GM18868 (cell line): ENCODE measurements at regions not wholly inside any gene's neighbourhood (a gene's known extent, or its start where the extent isn't known, plus 50 kb on each side); places are given as distances from the start of the nearest gene placed in this dataset.

ENCODE experiments used
- ATAC-seq: cut with Tn5 transposase; IDR thresholded peaks from one replicate; pipeline ENCODE4 v1.9.1; 2021; ENCODE audit warnings: mild to moderate bottlenecking, moderate library complexity; ENCODE audit not compliant: unreplicated experiment

DNA sequence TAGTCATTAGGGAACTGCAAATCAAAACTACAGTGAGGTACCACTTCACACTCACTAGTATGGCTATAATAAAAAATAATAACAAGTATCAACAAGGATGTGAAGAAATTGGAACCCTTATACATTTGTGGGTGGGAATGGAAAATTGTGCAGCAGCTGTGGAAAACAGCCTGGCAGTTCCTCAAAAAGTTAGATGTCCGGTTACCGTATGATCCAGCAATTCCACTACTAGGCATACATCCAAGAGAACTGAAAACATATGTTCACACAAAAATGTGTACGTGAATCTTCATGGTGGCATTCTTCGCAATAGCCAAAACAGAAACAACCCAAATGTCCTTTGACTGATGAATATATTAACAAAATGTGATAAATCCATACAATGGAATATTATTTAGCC lies 187.9 kb upstream of the LYSMD4 start:
- ATAC-seq = no peak

DNA sequence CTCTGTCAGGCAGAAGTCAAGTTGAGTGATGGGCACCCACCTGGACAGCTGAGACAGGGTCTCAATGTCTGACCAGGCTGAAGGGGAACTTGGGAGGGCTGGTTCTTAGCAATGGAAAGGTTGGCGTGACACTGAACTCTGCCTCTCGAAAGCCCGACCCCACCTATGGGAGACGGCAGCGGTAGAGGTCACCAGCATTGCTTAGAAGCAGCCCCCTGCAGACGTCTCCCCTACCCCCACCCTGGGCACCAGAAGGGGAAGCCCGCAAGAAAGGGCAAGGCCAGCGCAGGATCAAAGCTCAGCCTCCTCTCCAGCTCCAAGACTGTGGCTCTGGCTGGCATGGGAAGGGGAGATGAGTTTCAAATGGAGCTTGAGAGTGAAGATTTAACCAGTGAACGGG lies 184.8 kb upstream of the LYSMD4 start:
- ATAC-seq = no peak

DNA sequence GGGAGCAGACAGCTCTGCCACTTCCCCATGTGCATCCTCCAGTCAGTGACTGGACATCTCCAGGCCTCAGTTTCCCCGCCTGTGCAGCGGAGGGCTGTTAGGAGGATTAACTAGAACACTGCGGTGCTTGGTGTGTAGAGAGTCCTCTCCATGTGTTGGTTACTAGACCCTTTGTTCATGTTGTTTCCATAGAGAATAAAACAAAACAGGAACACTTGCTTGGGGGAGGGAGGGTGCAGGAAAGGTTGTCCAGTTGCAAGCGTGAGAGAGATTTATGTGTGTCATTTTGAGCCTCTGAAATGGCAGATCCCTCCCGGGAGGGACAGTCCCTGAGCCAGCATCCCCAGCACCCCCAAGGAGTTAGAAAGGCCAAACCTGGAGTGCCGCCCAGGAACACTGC lies 184.0 kb upstream of the LYSMD4 start:
- ATAC-seq = no peak

DNA sequence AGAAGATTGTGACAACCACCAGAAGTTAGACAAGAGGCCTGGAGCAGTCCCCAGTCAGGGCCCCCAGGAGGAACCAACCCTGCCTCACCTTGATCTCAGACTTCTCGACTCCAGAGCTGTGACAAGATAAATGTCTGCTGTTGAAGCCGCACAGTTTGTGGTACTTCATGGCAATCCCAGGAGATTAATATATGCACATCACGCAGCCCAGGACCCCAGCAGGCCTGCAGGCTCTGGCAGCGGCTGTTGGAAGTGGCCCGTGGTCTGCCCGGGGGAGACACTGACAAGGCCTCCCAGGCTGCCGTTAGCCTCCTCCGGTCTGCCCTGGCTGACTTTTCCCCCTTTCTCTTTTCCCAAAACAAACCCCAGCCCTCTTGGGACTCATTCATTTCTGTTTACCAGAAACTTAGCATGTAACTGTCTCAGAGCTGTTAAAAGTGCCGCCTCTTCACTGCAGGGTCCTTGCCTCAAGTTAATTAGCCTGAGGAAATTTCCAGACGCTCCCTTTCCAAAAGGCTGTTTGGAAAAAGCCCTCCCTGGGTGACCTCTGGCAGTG lies 183.5 kb upstream of the LYSMD4 start:
- ATAC-seq = no peak

DNA sequence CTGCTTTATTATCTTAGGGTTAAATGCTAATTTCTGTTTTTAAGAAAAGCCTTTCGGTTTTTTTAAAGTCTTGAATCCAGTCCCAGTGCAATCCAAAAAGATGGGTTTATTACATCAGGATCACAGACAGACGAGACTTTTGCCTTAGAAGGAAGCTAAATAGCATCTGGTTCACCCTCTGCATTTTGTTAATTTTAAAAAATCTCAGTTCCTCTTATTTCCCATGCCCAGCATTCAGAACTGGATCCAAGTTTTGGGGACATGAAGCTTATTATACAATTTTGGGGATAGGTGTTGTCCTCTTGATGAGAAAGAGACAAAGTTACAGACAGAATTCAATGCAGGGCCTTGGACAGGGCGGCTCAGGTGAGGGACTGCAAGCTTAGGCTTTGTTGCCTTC lies 181.5 kb upstream of the LYSMD4 start:
- no peak for ATAC-seq

DNA sequence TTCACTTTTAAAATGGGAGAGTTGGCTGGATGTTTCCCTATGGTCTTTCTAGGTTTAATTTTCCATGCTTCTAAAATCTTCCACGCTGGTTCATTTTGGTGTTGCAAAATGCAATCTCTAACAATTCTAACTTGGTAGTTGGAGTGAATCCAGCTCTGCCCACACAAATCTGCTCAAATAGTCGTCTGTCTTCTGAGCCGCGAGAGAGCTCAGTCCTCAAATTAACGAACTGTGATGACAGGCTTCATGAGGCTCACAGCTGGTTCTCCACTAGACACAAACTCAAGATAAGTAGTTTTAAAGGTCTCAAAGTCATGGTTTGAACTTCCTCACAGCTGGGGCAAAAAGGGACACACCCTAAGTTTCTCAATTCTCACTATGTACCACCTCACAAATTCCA lies 178.6 kb upstream of the LYSMD4 start:
- ATAC-seq = peak; percentile 46

DNA sequence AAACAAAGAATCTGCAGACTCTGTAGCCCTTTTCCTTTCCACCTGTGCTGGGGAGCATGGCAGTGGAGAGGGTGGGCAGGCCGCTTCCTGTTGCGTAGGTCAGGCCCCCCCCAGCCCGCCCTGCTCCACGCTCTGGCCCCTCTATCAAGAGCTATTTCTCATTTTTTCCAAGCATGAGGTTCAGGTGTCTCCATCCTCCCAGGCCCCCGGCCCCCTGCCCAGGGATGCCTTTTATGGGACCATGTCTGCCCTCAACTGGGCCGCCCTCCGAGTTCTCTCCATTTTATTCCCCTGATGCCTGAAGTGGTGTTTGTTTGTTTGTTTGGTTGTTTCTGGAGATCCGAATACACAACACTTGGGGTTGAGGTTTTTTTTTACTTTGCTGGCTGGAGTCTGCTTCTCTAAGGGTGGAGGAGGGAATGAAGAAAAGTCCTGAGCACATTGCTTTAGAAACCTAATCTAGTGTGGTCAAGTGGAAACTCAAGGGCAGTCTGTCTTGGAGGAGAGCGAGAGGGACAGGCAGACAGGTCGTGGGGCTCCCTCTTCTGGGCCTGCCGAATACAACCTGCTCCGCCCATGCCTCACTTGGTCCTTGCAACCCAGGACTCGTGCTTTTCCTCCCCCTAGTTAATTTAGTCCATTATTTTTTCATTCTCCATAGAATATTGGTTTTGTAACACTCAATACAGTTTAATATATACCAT lies 176.5 kb upstream of the LYSMD4 start:
- ATAC-seq = no peak

DNA sequence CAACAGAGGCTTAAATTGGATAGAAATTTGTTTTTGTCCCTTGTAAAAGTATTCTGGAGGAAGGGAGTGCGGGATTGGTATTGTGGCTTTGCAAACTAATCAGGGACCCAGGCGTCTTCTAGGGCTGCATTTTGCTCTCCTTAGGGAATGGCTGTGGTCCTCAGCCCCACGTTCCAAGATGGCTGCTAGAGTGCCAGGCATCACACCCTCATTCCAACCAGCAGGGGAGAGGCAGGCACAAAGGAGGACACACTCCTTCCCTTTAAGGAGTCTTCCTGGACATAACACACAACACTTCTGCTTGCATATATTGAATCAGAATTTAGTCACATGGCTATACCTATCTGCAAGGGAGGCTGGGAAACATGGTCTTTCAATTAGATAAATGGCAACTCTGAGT lies 174.5 kb upstream of the LYSMD4 start:
- no peak for ATAC-seq

DNA sequence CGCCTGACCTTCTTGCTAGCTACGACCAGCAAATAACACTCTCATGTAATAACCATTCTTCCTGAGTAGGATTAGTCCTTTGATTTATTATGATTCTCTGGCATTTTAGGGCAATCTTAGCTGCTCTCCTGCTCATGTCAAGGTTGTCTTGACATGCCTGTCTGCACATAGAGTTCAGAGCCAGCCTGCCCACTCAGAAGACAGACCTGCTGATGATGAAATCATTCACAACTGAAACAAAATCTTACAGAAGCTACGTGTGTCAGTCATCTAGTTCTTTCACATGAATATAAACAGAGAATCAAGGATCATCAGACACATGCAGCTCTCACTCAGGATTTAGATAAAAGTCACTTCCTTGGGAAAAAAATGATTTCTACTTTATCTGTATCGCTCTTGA lies 173.6 kb upstream of the LYSMD4 start:
- no peak for ATAC-seq

DNA sequence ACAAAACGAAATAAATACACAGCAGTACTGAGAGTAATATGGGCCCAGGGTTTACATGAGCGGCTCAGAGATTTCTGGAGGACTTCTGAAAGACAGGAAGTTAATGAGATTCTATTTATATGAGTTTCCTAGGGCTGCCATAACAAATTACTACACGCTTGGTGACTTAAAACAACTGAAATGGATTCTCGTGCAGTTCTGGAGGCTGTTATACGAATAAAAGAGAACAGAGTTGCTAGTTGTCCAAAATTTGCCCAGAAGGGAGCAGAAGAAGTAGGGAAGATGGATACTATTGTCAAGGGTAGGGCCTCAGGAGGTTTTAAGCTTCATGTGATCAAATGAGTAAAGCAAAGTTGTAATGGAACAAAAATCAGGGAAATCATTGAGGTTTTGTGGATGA lies 173.1 kb upstream of the LYSMD4 start:
- ATAC-seq = no peak

DNA sequence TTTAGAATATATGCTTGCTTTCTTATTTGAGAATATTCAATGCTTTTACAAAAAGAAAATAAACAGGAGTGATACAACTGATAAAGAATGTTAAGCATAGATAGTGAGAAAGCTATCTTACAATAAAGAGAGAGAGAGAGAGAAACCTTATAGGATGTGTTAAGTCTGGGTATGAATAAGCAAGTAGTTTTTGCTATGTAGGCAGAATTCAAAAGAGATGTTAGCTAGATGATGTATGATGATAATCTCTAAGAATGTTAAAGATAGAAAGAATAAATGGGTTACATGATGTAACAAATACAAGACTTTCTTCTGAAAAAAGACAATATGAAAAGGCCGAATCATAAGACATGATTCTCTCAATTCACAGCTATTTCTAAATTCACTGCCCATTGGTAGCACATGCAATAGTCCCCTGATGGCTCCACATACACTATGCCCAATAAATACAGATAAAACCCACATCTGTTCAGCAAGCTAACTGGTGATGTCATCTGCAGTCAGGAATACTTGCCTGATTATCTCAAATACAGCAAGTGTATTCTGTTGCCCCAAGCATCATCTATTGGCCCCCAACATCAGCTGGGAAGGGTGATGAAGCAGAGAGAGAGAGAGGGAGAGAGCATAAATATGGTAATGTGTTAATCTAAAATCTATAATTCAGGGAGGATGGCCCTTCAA lies 169.2 kb upstream of the LYSMD4 start:
- no peak for ATAC-seq

DNA sequence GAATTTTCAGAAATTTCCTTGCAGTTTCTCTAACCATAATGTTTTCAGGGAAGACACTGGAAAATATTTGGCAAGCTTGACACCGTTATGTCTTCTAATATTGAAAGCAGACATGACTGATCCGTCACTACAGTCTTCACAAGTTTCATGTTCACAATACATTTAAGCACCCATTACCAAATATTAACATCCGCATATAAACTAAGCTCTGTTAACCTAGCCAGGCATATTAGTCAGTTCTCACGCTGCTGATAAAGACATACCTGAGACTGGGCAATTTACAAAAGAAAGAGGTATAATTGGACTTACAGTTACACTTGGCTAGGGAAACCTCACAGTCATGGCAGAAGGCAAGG lies 162.7 kb upstream of the LYSMD4 start:
- peak; percentile 56 for ATAC-seq

DNA sequence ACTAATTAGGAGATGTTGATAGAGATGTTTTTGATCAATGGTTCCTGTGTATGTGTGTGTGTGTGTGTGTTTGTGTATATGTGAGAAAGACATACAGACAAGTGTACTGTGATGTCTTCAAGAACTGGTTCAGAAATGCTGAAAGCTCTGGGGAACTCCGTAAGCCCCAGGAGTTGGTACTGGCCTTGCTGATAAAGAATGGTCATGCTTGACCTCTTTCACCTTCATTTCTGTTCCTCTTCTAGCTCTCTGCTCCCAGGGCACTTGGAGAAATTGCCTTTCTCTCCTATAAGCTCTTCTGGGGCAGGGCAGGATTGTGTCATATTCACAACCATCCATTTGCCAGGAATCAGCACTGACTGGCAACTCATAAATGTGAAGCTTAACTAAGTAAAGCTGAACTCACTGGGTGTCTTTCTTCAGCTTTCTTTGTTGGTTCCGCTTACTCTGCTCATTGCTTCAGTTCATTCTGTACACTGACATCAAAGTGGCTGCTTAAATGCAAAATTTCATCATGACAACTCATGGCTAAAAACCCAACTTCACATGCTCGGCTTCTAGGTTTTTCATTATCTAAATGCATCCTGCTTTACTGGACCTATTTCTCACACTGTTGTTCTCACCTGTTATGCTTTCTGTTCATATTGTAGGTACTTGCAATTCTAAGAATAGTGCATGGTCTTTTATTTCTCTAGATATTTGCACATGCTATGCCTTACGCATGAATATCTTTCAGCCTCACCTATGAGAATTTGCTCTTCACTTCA lies 162.1 kb upstream of the LYSMD4 start:
- ATAC-seq = peak; percentile 71

DNA sequence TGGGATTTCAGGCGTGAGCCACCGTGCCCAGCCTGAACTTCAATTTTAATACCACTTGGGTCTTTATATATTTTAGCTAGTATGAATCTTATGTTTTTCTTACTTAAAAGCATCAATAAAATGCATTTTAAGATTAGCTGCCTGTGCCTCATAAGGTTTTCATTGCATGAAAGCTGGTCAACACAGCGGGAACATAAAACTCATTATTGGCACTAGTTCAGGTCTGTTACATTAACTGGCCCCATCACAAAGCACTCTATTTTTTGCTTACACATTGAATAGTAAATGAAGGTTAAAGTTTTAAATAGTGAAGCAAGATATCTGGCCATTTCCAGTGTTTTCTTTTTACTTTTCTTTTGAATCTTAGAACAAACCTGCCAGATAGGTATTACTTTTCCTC lies 145.6 kb upstream of the LYSMD4 start:
- no peak for ATAC-seq

DNA sequence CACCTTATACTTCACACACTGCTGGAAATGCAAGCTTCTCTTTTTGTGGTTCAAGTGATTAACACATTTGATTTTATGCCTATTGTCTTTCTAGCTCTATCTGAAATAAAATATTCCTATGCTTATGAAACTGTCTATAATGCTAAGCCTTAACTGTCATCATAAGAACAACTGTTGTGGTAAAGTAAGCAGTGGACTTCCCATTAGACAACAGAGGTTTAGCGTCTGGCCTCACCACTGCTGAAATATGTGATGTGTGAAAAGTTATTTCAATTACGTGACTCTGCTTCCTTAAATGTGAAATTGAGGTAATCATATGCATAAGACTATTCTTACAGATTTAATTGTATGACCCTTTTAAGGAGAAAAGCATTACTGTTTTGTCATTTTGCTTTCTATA lies 140.2 kb upstream of the LYSMD4 start:
- ATAC-seq = no peak

DNA sequence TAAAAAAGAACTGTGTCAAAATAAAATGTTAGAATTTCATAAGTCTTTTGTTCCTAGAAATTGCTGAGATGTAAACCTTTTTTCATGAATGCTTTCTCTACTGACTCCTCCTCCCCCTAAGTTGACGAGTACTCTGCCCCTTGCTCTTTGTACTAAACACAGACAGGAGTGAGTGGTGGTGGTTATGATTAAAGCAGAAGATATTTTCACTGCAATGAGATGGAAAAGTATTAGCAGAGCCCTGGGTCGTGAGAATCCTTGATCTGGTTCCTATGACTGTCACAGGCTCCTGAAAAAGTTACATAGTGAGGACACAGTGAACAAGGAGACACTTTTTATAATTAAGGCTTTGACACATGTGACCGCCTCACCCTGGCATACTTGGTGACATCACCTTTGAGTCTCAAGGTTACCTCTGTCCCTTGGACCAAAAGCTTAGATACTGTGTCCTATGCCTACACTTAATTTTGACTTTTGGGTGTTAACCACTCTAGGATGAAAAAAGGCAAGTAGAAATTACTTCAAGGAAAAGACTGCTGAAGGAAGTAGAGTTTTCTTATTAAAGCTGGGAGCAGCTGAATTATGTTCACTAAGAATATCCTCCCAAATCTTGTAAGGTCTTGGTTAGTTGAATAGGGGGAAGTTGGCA lies 130.4 kb upstream of the LYSMD4 start:
- ATAC-seq = no peak

DNA sequence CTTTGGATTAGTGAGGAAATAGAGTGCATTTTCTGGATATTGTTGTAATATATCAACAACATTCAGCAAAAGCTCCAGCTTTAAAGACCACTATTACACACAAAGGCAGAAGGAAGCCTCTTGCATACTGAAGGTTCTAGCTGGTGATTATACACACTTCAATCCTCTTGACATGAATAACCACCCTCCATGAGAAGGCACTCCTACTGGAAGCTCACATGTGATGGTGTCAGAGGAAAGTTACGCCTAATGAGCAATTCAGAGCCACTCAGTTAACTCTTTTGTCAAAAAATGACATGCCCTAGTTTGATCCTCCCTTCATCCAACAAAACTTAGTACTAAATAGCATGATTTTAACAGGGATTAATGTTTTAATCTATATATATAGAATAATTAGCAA lies 124.6 kb upstream of the LYSMD4 start:
- ATAC-seq = no peak

DNA sequence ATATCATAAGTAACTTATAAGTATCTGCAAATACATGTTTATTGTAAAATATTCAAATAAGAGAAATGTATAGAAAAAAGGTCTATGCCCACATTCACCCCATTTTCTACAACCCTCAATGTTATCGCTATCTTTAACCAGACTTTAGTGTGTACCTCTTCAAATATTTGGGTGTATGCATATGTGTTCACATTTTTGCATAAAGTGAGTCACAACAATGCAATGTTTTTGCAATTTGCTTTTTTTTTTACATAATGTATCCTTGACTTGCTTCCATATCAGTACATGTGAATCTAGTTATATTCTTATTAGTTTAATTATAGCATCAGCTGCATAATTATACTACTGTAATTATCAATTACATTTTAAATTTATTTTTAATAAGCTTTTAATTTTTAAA lies 117.3 kb upstream of the LYSMD4 start:
- ATAC-seq = no peak

DNA sequence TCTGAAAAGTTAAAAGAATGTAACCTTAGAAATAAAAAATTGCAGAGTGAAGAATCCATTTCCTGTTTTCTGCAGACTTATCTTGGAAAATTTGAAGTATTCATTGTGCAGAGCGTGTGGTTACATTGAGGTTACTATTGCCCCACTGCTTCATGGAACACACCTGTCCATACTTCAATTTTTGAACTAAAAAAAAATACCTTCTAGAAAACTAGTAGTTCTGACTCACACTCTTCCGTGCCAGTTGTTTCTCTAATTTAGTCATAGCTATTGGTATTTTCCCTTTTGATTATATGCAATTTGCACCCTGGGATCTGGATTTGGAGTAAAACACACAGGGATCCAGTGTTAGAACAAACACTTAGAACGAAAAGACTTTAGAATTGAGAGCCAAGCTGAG lies 111.8 kb upstream of the LYSMD4 start:
- peak; percentile 67 for ATAC-seq

DNA sequence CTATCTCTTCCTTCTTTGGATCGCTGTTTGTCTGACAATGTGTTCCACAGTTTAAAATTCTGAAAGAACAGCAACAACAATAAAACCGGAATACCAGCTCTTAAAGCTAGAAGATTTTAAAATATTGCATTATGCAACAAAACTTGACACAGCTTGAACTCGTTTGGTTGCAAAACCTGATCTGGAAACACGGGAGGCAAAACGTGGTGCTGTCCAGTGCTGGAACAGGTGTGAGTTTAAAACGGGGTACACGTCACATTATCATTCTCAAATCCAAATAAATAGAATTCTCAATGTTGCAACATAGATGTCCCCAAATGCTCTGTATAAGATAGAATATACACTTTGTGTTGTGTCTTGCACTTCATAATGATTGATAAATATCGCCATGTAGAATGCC lies 110.9 kb upstream of the LYSMD4 start:
- ATAC-seq = no peak

DNA sequence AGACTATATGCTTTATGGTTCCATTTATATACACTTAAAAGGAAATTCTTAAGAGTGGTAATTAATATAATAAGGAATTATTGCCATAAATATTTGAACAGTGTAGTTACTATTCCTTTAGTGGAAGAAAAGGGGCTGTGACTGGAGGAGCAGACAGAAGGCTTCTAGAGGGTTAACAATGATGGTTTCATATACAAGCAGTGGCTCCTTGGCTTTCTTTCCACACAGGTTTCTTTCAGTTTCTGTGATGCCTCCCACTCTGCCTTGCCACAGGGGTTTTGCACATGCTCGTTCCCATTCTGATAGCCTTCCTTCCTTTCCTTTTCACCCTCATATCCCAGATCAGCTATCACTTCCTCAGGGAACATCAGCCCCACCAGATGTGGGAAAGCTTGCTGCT lies 108.8 kb upstream of the LYSMD4 start:
- ATAC-seq = peak; percentile 72
